ENCODE measurements at regions not wholly inside any gene's neighbourhood (a gene's known extent, or its start where the extent isn't known, plus 50 kb on each side); places are given as distances from the start of the nearest gene placed in this dataset.
"Not testable (repeated sequence)": the region's sequence is repeated elsewhere in the genome, so short reads cannot be mapped to it uniquely, and the experiment has no call there.

- no peak for DNase-seq (ENCODE audit: low spot score)
Measured at GRCh38 chr7:101708223-101708622, 79.1 kb upstream of the MYL10 start.

- DNase-seq (ENCODE audit: low spot score): no peak
Measured at GRCh38 chr7:101712652-101713051, 83.6 kb upstream of the MYL10 start.

- DNase-seq (ENCODE audit: low spot score): no peak
Measured at GRCh38 chr7:101714097-101714496, 85.0 kb upstream of the MYL10 start.

- DNase-seq (ENCODE audit: low spot score): peak; percentile 81
Measured at GRCh38 chr7:101717628-101718357, 88.7 kb upstream of the MYL10 start.

- no peak for DNase-seq (ENCODE audit: low spot score)
Measured at GRCh38 chr7:101718363-101719122, 89.4 kb upstream of the MYL10 start.

- no peak for DNase-seq (ENCODE audit: low spot score)
Measured at GRCh38 chr7:101719123-101719470, 90.0 kb upstream of the MYL10 start.

- no peak for DNase-seq (ENCODE audit: low spot score)
Measured at GRCh38 chr7:101720324-101720723, 91.2 kb upstream of the MYL10 start.

GRCh38 chr7:101722247-101722646 lies 93.2 kb upstream of the MYL10 start:
- no peak for DNase-seq (ENCODE audit: low spot score)

GRCh38 chr7:101723835-101724234 lies 93.6 kb upstream of the CUX1 start:
- DNase-seq (ENCODE audit: low spot score): no peak

GRCh38 chr7:101724957-101725356 lies 92.5 kb upstream of the CUX1 start:
- no peak for DNase-seq (ENCODE audit: low spot score)

- no peak for DNase-seq (ENCODE audit: low spot score)
Measured at GRCh38 chr7:101725921-101726320, 91.5 kb upstream of the CUX1 start.

GRCh38 chr7:101727184-101727583 lies 90.2 kb upstream of the CUX1 start:
- DNase-seq (ENCODE audit: low spot score): no peak

GRCh38 chr7:101728128-101728527 lies 89.3 kb upstream of the CUX1 start:
- DNase-seq (ENCODE audit: low spot score): no peak

- not testable (repeated sequence) for DNase-seq (ENCODE audit: low spot score)
Measured at GRCh38 chr7:101728873-101729240, 88.6 kb upstream of the CUX1 start.

GRCh38 chr7:101729241-101729883 lies 88.1 kb upstream of the CUX1 start:
- DNase-seq (ENCODE audit: low spot score): peak; percentile 77

- no peak for DNase-seq (ENCODE audit: low spot score)
Measured at GRCh38 chr7:101731502-101732084, 85.8 kb upstream of the CUX1 start.

GRCh38 chr7:101733713-101734475 lies 83.5 kb upstream of the CUX1 start:
- DNase-seq (ENCODE audit: low spot score): no peak

- no peak for DNase-seq (ENCODE audit: low spot score)
Measured at GRCh38 chr7:101736084-101736483, 81.3 kb upstream of the CUX1 start.

GRCh38 chr7:101739775-101740398 lies 77.5 kb upstream of the CUX1 start:
- DNase-seq (ENCODE audit: low spot score): no peak

- no peak for DNase-seq (ENCODE audit: low spot score)
Measured at GRCh38 chr7:101740981-101741725, 76.3 kb upstream of the CUX1 start.

Data from ureter (tissue), 1 donor.